MM.1S (cell line): ENCODE measurements at regions not wholly inside any gene's neighbourhood (a gene's known extent, or its start where the extent isn't known, plus 50 kb on each side); places are given as distances from the start of the nearest gene placed in this dataset.

ENCODE experiments used
- DNase-seq: peaks from one replicate; pipeline ENCODE4 v3.0.0-alpha.2; 2015
- H2AFZ ChIP-seq: fragments of 300-600 bp; sonication (generic); 2 replicates; pipeline ENCODE4 v1.6.0; 2016; ENCODE audit warnings: antibody characterized with exemption, low read length
- H3F3A ChIP-seq: fragments of 300-600 bp; sonication (generic); 2 replicates; pipeline ENCODE4 v1.6.1; 2016; ENCODE audit warnings: mild to moderate bottlenecking, antibody characterized with exemption, low read length, moderate library complexity, mixed read lengths; ENCODE audit not compliant: insufficient read depth
- H3K27ac ChIP-seq: fragments of 300-600 bp; sonication (generic); 2 replicates; pipeline ENCODE4 v1.5.1; 2016; ENCODE audit warnings: mild to moderate bottlenecking, low read length
- H3K27me3 ChIP-seq: fragments of 300-600 bp; sonication (generic); replicated peaks from 2 replicates; pipeline ENCODE4 v1.6.0; 2016; ENCODE audit warnings: low read length; ENCODE audit not compliant: insufficient read depth
- H3K36me3 ChIP-seq: fragments of 300-600 bp; sonication (generic); replicated peaks from 2 replicates; pipeline ENCODE4 v1.6.1; 2016; ENCODE audit warnings: mild to moderate bottlenecking, low read length, mixed read lengths; ENCODE audit not compliant: insufficient read depth
- H3K4me1 ChIP-seq: fragments of 300-600 bp; sonication (generic); 2 replicates; pipeline ENCODE4 v1.6.1; 2016; ENCODE audit warnings: low read length, mixed read lengths
- H3K4me2 ChIP-seq: fragments of 300-600 bp; sonication (generic); 2 replicates; pipeline ENCODE4 v1.6.0; 2016; ENCODE audit warnings: low read depth, low read length
- H3K4me3 ChIP-seq: fragments of 300-600 bp; sonication (generic); 2 replicates; pipeline ENCODE4 v1.5.1; 2016; ENCODE audit warnings: low read length, mixed read lengths
- H3K79me2 ChIP-seq: fragments of 300-600 bp; sonication (generic); 2 replicates; pipeline ENCODE4 v1.6.1; 2016; ENCODE audit warnings: mixed run types, low read length, mixed read lengths
- H3K9ac ChIP-seq: fragments of 300-600 bp; sonication (generic); 2 replicates; pipeline ENCODE4 v1.6.1; 2016; ENCODE audit warnings: low read length, mixed read lengths
- H3K9me2 ChIP-seq: fragments of 300-600 bp; sonication (generic); replicated peaks from 2 replicates; pipeline ENCODE4 v1.6.1; 2016; ENCODE audit warnings: mild to moderate bottlenecking, low read length, mixed read lengths; ENCODE audit not compliant: insufficient read depth
- H3K9me3 ChIP-seq: fragments of 300-600 bp; sonication (generic); replicated peaks from 2 replicates; pipeline ENCODE4 v1.6.1; 2016; ENCODE audit warnings: mild to moderate bottlenecking, low read length, mixed read lengths; ENCODE audit not compliant: insufficient read depth
- H4K20me1 ChIP-seq: fragments of 300-600 bp; sonication (generic); 2 replicates; pipeline ENCODE4 v1.6.1; 2016; ENCODE audit warnings: mild to moderate bottlenecking, low read length, moderate library complexity, mixed read lengths; ENCODE audit not compliant: insufficient read depth
- CTCF ChIP-seq: fragments of 300-600 bp; sonication (generic); IDR thresholded peaks from 2 replicates; pipeline ENCODE4 v1.5.1; 2016; ENCODE audit warnings: antibody characterized with exemption, low read length, mixed read lengths
- EZH2 ChIP-seq: fragments of 300-600 bp; sonication (generic); optimal IDR thresholded peaks from 2 replicates; pipeline ENCODE3; 2017; ENCODE audit warnings: low read depth, mild to moderate bottlenecking, antibody characterized with exemption, low read length, mixed read lengths
- EZH2phosphoT487 ChIP-seq: fragments of 300-600 bp; sonication (generic); IDR thresholded peaks from 2 replicates; pipeline ENCODE4 v1.6.1; 2018; ENCODE audit warnings: antibody characterized with exemption, low read length

GRCh38 chr5:142388696-142389095 lies 63.9 kb upstream of the SPRY4 start:
- Histone ChIP-seq H3K36me3 (no peaks in the 10 kb centered on the region), H3K4me3 (no peak overlapping the region), H3K9ac (no peak overlapping the region), H3K79me2 (no peaks in the 10 kb centered on the region), H3K9me3 (no peaks in the 10 kb centered on the region), H2AFZ (no peak overlapping the region), H3K9me2 (no peaks in the 10 kb centered on the region), H3F3A (no peaks in the 10 kb centered on the region), H3K4me2 (no peak overlapping the region), H3K27me3 (no peaks in the 10 kb centered on the region), H4K20me1 (no peaks in the 10 kb centered on the region), H3K4me1 (no peaks in the 10 kb centered on the region), H3K27ac (no peak overlapping the region)
- no peak for DNase-seq
- no peak for TF ChIP-seq EZH2
- TF ChIP-seq CTCF = no peak
- no peak for TF ChIP-seq EZH2phosphoT487

- Histone ChIP-seq H4K20me1 (no peaks in the 10 kb centered on the region), H3K27me3 (no peaks in the 10 kb centered on the region), H3K36me3 (no peaks in the 10 kb centered on the region), H3K9ac (no peak overlapping the region), H2AFZ (no peak overlapping the region), H3K27ac (no peak overlapping the region), H3K4me3 (no peak overlapping the region), H3K4me1 (no peaks in the 10 kb centered on the region), H3K79me2 (no peaks in the 10 kb centered on the region), H3K9me2 (no peaks in the 10 kb centered on the region), H3K4me2 (no peak overlapping the region), H3F3A (no peaks in the 10 kb centered on the region), H3K9me3 (no peaks in the 10 kb centered on the region)
- no peak for DNase-seq
- TF ChIP-seq EZH2 (no peak), EZH2phosphoT487 (no peak), CTCF (no peak)
Measured at GRCh38 chr5:142387024-142387682, 62.3 kb upstream of the SPRY4 start.

- TF ChIP-seq EZH2phosphoT487 (no peak), CTCF (no peak), EZH2 (no peak)
- Histone ChIP-seq H3K9me2 (no peaks in the 10 kb centered on the region), H3K4me2 (no peak overlapping the region), H3K27ac (no peak overlapping the region), H2AFZ (no peak overlapping the region), H3K79me2 (no peaks in the 10 kb centered on the region), H4K20me1 (no peaks in the 10 kb centered on the region), H3K4me3 (no peak overlapping the region), H3F3A (no peaks in the 10 kb centered on the region), H3K27me3 (no peaks in the 10 kb centered on the region), H3K9ac (no peak overlapping the region), H3K9me3 (no peaks in the 10 kb centered on the region), H3K4me1 (no peaks in the 10 kb centered on the region), H3K36me3 (no peaks in the 10 kb centered on the region)
- DNase-seq = no peak
Measured at GRCh38 chr5:142386137-142387023, 61.6 kb upstream of the SPRY4 start.
